WERI-Rb-1 (cell line): ENCODE measurements at regions not wholly inside any gene's neighbourhood (a gene's known extent, or its start where the extent isn't known, plus 50 kb on each side); places are given as distances from the start of the nearest gene placed in this dataset.

Source experiments
- DNase-seq: peaks from one replicate; pipeline ENCODE4 v3.0.0-alpha.2; 2020
- H3K27ac ChIP-seq: fragments of 250-450 bp; sonication (Bioruptor Pico); 2 replicates; pipeline ENCODE4 v1.5.1; 2020; ENCODE audit warnings: mild to moderate bottlenecking, moderate library complexity
- H3K27me3 ChIP-seq: fragments of 250-450 bp; sonication (Bioruptor Pico); 2 replicates; pipeline ENCODE4 v1.5.1; 2021; ENCODE audit warnings: mild to moderate bottlenecking, low read depth, moderate library complexity; ENCODE audit not compliant: insufficient read depth, severe bottlenecking
- H3K36me3 ChIP-seq: fragments of 250-450 bp; sonication (Bioruptor Pico); 2 replicates; pipeline ENCODE4 v1.5.1; 2020; ENCODE audit warnings: mild to moderate bottlenecking, moderate library complexity
- H3K4me3 ChIP-seq: 2 replicates; pipeline ENCODE4 v1.5.1; 2011; ENCODE audit warnings: low read depth, mild to moderate bottlenecking, control low read depth, low read length
- H3K9me3 ChIP-seq: fragments of 250-450 bp; sonication (Bioruptor Pico); 2 replicates; pipeline ENCODE4 v1.5.1; 2021; ENCODE audit warnings: mild to moderate bottlenecking, moderate library complexity; ENCODE audit not compliant: severe bottlenecking
- CTCF ChIP-seq: IDR thresholded peaks from 2 replicates; pipeline ENCODE4 v1.5.1; 2011; ENCODE audit warnings: low read depth, mild to moderate bottlenecking, control low read depth, inconsistent platforms, low read length

- H3K9me3 ChIP-seq, result peaks cover 16% of the 10 kb centered on the region
- H3K4me3 ChIP-seq, result no peak overlapping the region
- no peak overlapping the region for H3K27ac ChIP-seq
- H3K27me3 ChIP-seq, result peaks cover 75% of the 10 kb centered on the region
- H3K36me3 ChIP-seq, result no peaks in the 10 kb centered on the region
- DNase-seq, result no peak
- TF ChIP-seq CTCF, result no peak
These were observed 221.3 kb upstream of the NSMCE3 start for GRCh38 chr15:29490747-29491471.

GRCh38 chr15:29480949-29481348 is 211.3 kb upstream of the NSMCE3 start:
- Histone ChIP-seq H3K36me3 (no peaks in the 10 kb centered on the region), H3K27me3 (peaks cover 87% of the 10 kb centered on the region), H3K27ac (no peak overlapping the region), H3K4me3 (no peak overlapping the region), H3K9me3 (peaks cover 3% of the 10 kb centered on the region)
- no peak for TF ChIP-seq CTCF
- DNase-seq, result no peak

- Histone ChIP-seq H3K27me3 (peaks cover 88% of the 10 kb centered on the region), H3K36me3 (no peaks in the 10 kb centered on the region), H3K4me3 (no peak overlapping the region), H3K9me3 (peaks cover 3% of the 10 kb centered on the region), H3K27ac (no peak overlapping the region)
- TF ChIP-seq CTCF, result no peak
- no peak for DNase-seq
These were observed 210.7 kb upstream of the NSMCE3 start for GRCh38 chr15:29480278-29480677.

- Histone ChIP-seq H3K27me3 (peaks cover 88% of the 10 kb centered on the region), H3K27ac (no peak overlapping the region), H3K9me3 (peaks cover 3% of the 10 kb centered on the region), H3K36me3 (no peaks in the 10 kb centered on the region), H3K4me3 (no peak overlapping the region)
- no peak for TF ChIP-seq CTCF
- no peak for DNase-seq
These were observed 207.6 kb upstream of the NSMCE3 start for GRCh38 chr15:29477256-29477655.

- Histone ChIP-seq H3K27me3 (peaks cover 92% of the 10 kb centered on the region), H3K27ac (no peak overlapping the region), H3K9me3 (peaks cover 3% of the 10 kb centered on the region), H3K36me3 (no peaks in the 10 kb centered on the region), H3K4me3 (no peak overlapping the region)
- no peak for DNase-seq
- TF ChIP-seq CTCF, result no peak
These were observed 207.0 kb upstream of the NSMCE3 start for GRCh38 chr15:29476503-29477080.
